Smooth muscle cell (in vitro differentiated cells): ENCODE measurements at regions not wholly inside any gene's neighbourhood (a gene's known extent, or its start where the extent isn't known, plus 50 kb on each side); places are given as distances from the start of the nearest gene placed in this dataset.
"Not testable (repeated sequence)": the region's sequence is repeated elsewhere in the genome, so short reads cannot be mapped to it uniquely, and the experiment has no call there.

Experiments used
- DNase-seq: peaks from one replicate; lab custom pipeline; 2025; ENCODE audit not compliant: unreplicated experiment; lab: John Stamatoyannopoulos, UW
- H2AFZ ChIP-seq: fragments of 200-600 bp; sonication (generic); 2 replicates; pipeline ENCODE4 v1.6.0; 2016; ENCODE audit warnings: antibody characterized with exemption, low read depth, mild to moderate bottlenecking
- H3F3A ChIP-seq: fragments of 200-600 bp; sonication (generic); 2 replicates; pipeline ENCODE4 v1.6.0; 2017; ENCODE audit warnings: antibody characterized with exemption, low read depth
- H3K27ac ChIP-seq: fragments of 200-600 bp; sonication (generic); 2 replicates; pipeline ENCODE4 v1.5.1; 2016; ENCODE audit warnings: low read depth, mild to moderate bottlenecking
- H3K27me3 ChIP-seq: fragments of 200-600 bp; sonication (generic); 2 replicates; pipeline ENCODE4 v1.6.1; 2016; ENCODE audit warnings: low read depth, mild to moderate bottlenecking
- H3K36me3 ChIP-seq: fragments of 200-600 bp; sonication (generic); 2 replicates; pipeline ENCODE4 v1.5.1; 2016; ENCODE audit warnings: low read depth
- H3K4me1 ChIP-seq: fragments of 200-600 bp; sonication (generic); 2 replicates; pipeline ENCODE4 v1.5.1; 2016; ENCODE audit warnings: low read depth
- H3K4me2 ChIP-seq: fragments of 200-600 bp; sonication (generic); 2 replicates; pipeline ENCODE4 v1.6.0; 2016; ENCODE audit warnings: mild to moderate bottlenecking
- H3K4me3 ChIP-seq: fragments of 200-600 bp; sonication (generic); 2 replicates; pipeline ENCODE4 v1.5.1; 2016; ENCODE audit warnings: mild to moderate bottlenecking
- H3K79me2 ChIP-seq: fragments of 200-600 bp; sonication (generic); 2 replicates; pipeline ENCODE4 v1.6.0; 2016; ENCODE audit warnings: low read depth, mild to moderate bottlenecking
- H3K9ac ChIP-seq: fragments of 200-600 bp; sonication (generic); 2 replicates; pipeline ENCODE4 v1.6.0; 2016; ENCODE audit warnings: low read depth
- H3K9me3 ChIP-seq: fragments of 200-600 bp; sonication (generic); replicated peaks from 2 replicates; pipeline ENCODE4 v1.5.1; 2016; ENCODE audit warnings: low read depth
- H4K20me1 ChIP-seq: fragments of 200-600 bp; sonication (generic); 2 replicates; pipeline ENCODE4 v1.6.0; 2016; ENCODE audit warnings: low read depth
- WGBS: methylation state at CpG from one replicate; pipeline ENCODE4 v1.1.7; 2016; ENCODE audit warnings: low lambda C conversion rate; 5-methylcytosine and 5-hydroxymethylcytosine counted together
- TF ChIP-seq, protein P1 (sequence below): fragments of 200-600 bp; sonication (generic); IDR thresholded peaks from 2 replicates; pipeline ENCODE4 v1.5.1; 2017; ENCODE audit warnings: borderline replicate concordance, mild to moderate bottlenecking, antibody characterized with exemption; ENCODE audit not compliant: insufficient read depth, poor library complexity, severe bottlenecking

DNA sequence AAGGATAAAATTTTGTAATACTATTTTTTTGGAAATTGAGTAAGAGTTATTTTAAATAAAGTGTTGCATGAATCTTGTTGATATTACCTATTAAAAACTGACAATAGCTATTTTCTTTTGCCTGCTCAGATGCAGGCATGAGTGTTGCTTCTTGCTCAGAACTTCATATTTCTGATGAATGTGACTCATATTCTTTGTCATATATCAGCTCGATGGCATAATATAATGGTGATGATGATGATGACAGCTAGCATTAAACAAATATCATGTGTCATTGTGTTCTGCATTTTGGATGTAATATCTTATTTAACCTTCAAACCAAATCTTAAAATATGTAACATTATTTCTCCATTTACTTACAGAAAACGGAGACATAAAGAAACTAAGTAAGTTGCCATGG lies 605.5 kb upstream of the FOXG1 start:
- no peaks in the 10 kb centered on the region for H3K27me3 ChIP-seq
- H3K4me2 ChIP-seq = no peak overlapping the region
- H3K27ac ChIP-seq = no peak overlapping the region
- H3K9me3 ChIP-seq = no peaks in the 10 kb centered on the region
- H3K4me3 ChIP-seq = no peak overlapping the region
- H3K36me3 ChIP-seq = no peaks in the 10 kb centered on the region
- 96% methylated on average over 2 of the region's 2 CpGs for WGBS
- no peaks in the 10 kb centered on the region for H3K4me1 ChIP-seq
- no peak overlapping the region for H2AFZ ChIP-seq
- TF ChIP-seq, protein P1, sequence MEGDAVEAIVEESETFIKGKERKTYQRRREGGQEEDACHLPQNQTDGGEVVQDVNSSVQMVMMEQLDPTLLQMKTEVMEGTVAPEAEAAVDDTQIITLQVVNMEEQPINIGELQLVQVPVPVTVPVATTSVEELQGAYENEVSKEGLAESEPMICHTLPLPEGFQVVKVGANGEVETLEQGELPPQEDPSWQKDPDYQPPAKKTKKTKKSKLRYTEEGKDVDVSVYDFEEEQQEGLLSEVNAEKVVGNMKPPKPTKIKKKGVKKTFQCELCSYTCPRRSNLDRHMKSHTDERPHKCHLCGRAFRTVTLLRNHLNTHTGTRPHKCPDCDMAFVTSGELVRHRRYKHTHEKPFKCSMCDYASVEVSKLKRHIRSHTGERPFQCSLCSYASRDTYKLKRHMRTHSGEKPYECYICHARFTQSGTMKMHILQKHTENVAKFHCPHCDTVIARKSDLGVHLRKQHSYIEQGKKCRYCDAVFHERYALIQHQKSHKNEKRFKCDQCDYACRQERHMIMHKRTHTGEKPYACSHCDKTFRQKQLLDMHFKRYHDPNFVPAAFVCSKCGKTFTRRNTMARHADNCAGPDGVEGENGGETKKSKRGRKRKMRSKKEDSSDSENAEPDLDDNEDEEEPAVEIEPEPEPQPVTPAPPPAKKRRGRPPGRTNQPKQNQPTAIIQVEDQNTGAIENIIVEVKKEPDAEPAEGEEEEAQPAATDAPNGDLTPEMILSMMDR = no peak
- H3F3A ChIP-seq = no peaks in the 10 kb centered on the region
- H3K9ac ChIP-seq = no peak overlapping the region
- H3K79me2 ChIP-seq = no peaks in the 10 kb centered on the region
- no peak for DNase-seq
- H4K20me1 ChIP-seq = no peaks in the 10 kb centered on the region

DNA sequence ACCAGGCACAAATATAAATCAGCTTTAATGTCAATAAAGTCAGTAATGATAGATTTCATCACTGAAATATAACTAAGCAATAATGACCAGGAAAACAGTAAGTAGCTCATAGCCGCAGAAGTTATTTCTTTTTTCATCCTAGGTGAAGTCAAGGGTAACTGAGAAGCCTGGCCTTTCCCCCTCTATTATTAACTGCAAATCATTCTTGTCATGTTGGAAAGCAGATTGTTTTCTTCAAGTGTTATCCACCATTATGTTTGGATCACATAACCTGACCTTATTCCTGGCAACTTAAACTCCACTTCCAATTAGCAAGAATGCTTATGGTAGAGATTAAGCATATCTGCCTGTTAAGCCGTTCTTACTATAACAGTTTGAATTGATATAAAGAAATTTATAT lies 603.4 kb upstream of the FOXG1 start:
- no peaks in the 10 kb centered on the region for H3K4me1 ChIP-seq
- H3K4me2 ChIP-seq = no peak overlapping the region
- no peak for DNase-seq
- H3K36me3 ChIP-seq = no peaks in the 10 kb centered on the region
- H3K9me3 ChIP-seq = no peaks in the 10 kb centered on the region
- no peak overlapping the region for H2AFZ ChIP-seq
- no peak overlapping the region for H3K4me3 ChIP-seq
- H3K27me3 ChIP-seq = no peaks in the 10 kb centered on the region
- 95% methylated on average over 2 of the region's 2 CpGs for WGBS
- H3K27ac ChIP-seq = no peak overlapping the region
- no peaks in the 10 kb centered on the region for H3K79me2 ChIP-seq
- no peaks in the 10 kb centered on the region for H3F3A ChIP-seq
- H4K20me1 ChIP-seq = no peaks in the 10 kb centered on the region
- no peak overlapping the region for H3K9ac ChIP-seq
- TF ChIP-seq, protein P1 = no peak

DNA sequence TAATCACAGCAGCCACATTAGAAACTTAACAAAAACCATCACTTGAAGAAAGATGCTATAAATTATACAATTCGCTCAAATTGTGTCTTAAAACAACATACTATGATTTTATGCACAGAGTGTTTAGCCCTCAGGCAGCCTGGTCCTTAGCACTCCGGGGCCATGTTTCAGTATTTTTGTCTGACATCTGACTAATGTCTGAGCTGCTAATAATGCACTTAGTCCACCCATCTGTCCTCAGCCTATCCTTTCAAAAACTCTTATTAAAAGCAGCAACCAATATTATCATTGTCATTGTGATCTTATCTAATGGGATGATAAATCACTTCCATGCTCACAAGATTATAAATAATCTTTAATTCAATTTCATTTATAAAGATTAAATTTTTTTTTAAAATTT lies 602.7 kb upstream of the FOXG1 start:
- Histone ChIP-seq H3F3A (no peaks in the 10 kb centered on the region), H3K36me3 (no peaks in the 10 kb centered on the region), H3K9me3 (no peaks in the 10 kb centered on the region), H3K27me3 (no peaks in the 10 kb centered on the region), H4K20me1 (no peaks in the 10 kb centered on the region), H3K4me3 (no peak overlapping the region), H2AFZ (no peak overlapping the region), H3K27ac (no peak overlapping the region), H3K4me2 (no peak overlapping the region), H3K9ac (no peak overlapping the region), H3K4me1 (no peaks in the 10 kb centered on the region), H3K79me2 (no peaks in the 10 kb centered on the region)
- TF ChIP-seq, protein P1 = no peak
- WGBS = 86% methylated on average over 2 of the region's 2 CpGs
- DNase-seq = no peak

DNA sequence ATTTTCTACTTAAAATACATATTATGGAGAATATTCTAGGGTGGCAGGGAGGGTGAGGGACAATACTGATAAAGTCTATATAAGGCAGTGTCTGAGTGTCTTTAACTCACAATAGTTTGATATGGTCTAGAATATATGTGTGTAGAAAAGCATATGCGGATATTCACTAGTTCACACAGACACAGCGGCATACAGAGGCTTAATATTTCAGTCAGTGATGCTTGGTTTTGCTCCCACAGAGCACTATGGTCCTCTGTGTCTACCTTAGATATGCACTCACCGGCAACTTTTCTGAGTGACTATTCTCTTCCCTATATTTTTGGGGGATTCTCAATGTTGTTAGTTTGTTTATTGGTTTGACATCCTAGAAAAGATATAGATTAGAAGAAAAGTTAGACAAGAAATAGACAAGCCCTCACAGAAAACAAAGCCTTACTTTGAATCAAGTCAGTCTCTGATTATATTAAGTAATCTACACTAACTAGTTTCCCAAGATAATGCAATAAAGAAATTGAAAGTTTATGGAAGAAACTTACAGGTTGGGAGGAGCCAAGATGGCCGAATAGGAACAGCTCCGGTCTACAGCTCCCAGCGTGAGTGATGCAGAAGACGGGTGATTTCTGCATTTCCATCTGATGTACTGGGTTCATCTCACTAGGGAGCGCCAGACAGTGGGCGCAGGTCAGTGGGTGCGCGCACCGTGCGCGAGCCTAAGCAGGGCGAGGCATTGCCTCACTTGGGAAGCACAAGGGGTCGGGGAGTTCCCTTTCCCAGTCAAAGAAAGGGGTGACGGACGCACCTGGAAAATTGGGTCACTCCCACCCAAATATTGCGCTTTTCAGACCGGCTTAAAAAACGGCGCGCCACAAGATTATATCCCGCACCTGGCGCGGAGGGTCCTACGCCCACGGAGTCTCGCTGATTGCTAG lies 578.4 kb upstream of the FOXG1 start:
- H3K4me1 ChIP-seq, H3F3A ChIP-seq, H3K9me3 ChIP-seq, H3K27me3 ChIP-seq, DNase-seq, H4K20me1 ChIP-seq, H3K36me3 ChIP-seq, H3K79me2 ChIP-seq: not testable (repeated sequence)
- Histone ChIP-seq H3K4me3 (peak overlapping the region; percentile 72), H3K9ac (peak overlapping the region; percentile 83), H2AFZ (peak overlapping the region; percentile 99), H3K4me2 (peak overlapping the region; percentile 89), H3K27ac (peak overlapping the region; percentile 61)
- 23% methylated on average over 29 of the region's 29 CpGs for WGBS
